Stomach (tissue), 8 donors: ENCODE measurements at regions not wholly inside any gene's neighbourhood (a gene's known extent, or its start where the extent isn't known, plus 50 kb on each side); places are given as distances from the start of the nearest gene placed in this dataset.
"Not testable (repeated sequence)": the region's sequence is repeated elsewhere in the genome, so short reads cannot be mapped to it uniquely, and the experiment has no call there.

Experiments used
- DNase-seq, 2 donors: peaks; one replicate each; pipeline versions ENCODE4 v3.0.0 to v3.0.0-alpha.2; 2013 to 2019
- H3K27ac ChIP-seq, 5 donors: fragments of 200-600 bp in 4 of 5; sonication (generic) in 4 of 5; one replicate each; pipeline ENCODE4 v1.5.1; 2013 to 2019; ENCODE audit warnings: mild to moderate bottlenecking in 1 of 5, moderate library complexity in 1 of 5
- H3K27me3 ChIP-seq, 3 donors: fragments of 200-600 bp; sonication (generic); one replicate each; pipeline ENCODE4 v1.5.1; 2017 to 2019; ENCODE audit warnings: mixed run types in 1 of 3
- H3K36me3 ChIP-seq, 4 donors: fragments of 200-600 bp; sonication (generic); 1 replicate in 3 of 4; 2 replicates in 1 of 4; pipeline ENCODE4 v1.5.1; 2016 to 2019
- H3K4me1 ChIP-seq, 4 donors: fragments of 200-600 bp; sonication (generic); one replicate each; pipeline ENCODE4 v1.5.1; 2016 to 2019
- H3K4me3 ChIP-seq, 4 donors: fragments of 200-600 bp; sonication (generic) in 3 of 4; one replicate each; pipeline ENCODE4 v1.5.1; 2016 to 2019; ENCODE audit warnings: mild to moderate bottlenecking in 1 of 4
- H3K9me3 ChIP-seq, 4 donors: fragments of 200-600 bp; sonication (generic); one replicate each; pipeline ENCODE4 v1.5.1; 2016 to 2019
- CTCF ChIP-seq, 7 experiments: fragments of 450-650 bp in 4 of 7; fragments of 200-600 bp in 3 of 7; sonication (generic) in 3 of 7; IDR thresholded peaks; one replicate each; pipeline ENCODE4 v1.5.1; 2016 to 2019; ENCODE audit warnings: antibody characterized with exemption in 7 of 7, control low read depth in 2 of 7, mild to moderate bottlenecking in 1 of 7
- EP300 ChIP-seq: sonication (generic); formaldehyde crosslinking; IDR thresholded peaks from one replicate; pipeline ENCODE4 v1.6.1; 2017; ENCODE audit warnings: antibody characterized with exemption
- POLR2A ChIP-seq, 4 donors: fragments of 450-650 bp; IDR thresholded peaks; one replicate each; pipeline ENCODE4 v1.6.1; 2016; ENCODE audit warnings: antibody characterized with exemption in 4 of 4, control low read depth in 2 of 4, mild to moderate bottlenecking in 1 of 4, moderate library complexity in 1 of 4
- POLR2AphosphoS5 ChIP-seq, 3 donors: sonication (generic); formaldehyde crosslinking; IDR thresholded peaks; one replicate each; pipeline ENCODE4 v1.6.1; 2016; ENCODE audit warnings: antibody characterized with exemption in 3 of 3
- WGBS, 5 donors: extraction: QIAGEN DNeasy Blood & Tissue Kit in 3 of 5; methylation state at CpG; one replicate each; pipeline versions ENCODE4 v1.1.5 to v1.1.7; 2013 to 2018; 5-methylcytosine and 5-hydroxymethylcytosine counted together
- intact Hi-C: fragments of 100-400 bp; cut with DNase I; formaldehyde crosslinking; loops from one replicate; pipeline ENCODE4 v1.15.1; 2023; ENCODE audit warnings: low total_unique reads
- donor health status: healthy with polysubstance abuse.
- donor health status: Bipolar disorder and iron deficiency.
- donor health status: healthy.

DNA sequence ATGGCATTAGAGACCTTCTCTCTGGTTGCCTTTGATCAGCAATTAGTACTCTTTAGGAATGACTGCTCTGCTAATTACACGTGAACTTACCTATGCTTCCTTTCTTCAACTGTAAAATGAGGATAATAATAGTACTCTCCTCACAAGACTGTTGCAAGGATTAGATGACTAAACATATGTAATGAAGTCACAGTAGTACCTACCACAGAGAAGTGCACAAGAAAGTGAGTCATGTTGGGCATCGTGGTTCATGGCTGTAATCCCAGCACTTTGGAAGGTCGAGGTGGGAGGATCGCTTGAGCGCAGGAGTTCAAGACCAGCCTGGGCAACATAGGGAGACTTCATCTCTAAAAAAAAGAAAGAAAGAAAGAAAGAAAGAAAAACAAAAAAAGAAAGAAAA lies 68.1 kb upstream of the AK4 start:
- Histone ChIP-seq H3K27ac (no peak overlapping the region), H3K36me3 (no peaks in the 10 kb centered on the region), H3K27me3 (no peaks in the 10 kb centered on the region), H3K4me3 (no peak overlapping the region), H3K4me1 (no peaks in the 10 kb centered on the region), H3K9me3 (no peaks in the 10 kb centered on the region)
- no peak for DNase-seq
- intact Hi-C loops = loop anchor here (10.0 kb wide), 1 partner anchor 135 kb away; no protein-coding TSS in a partner anchor
- no peak for TF ChIP-seq POLR2AphosphoS5 (IDR thresholded peaks at IDR 0.05)
- TF ChIP-seq POLR2A (IDR thresholded peaks at IDR 0.05) = no peak
- TF ChIP-seq CTCF (IDR thresholded peaks at IDR 0.05) = no peak
- no peak for TF ChIP-seq EP300
- WGBS, 5 donors = 80 to 87% (median 83%) methylated on average over 5 of the region's 5 CpGs

GRCh38 chr1:65082346-65083040 lies 65.5 kb upstream of the AK4 start:
- H3K4me1 ChIP-seq = no peaks in the 10 kb centered on the region
- no peak overlapping the region for H3K27ac ChIP-seq
- intact Hi-C loops = loop anchor here (10.0 kb wide), 1 partner anchor 132 kb away; no protein-coding TSS in a partner anchor
- DNase-seq = no peak
- no peaks in the 10 kb centered on the region for H3K27me3 ChIP-seq
- TF ChIP-seq EP300 (no peak), POLR2AphosphoS5 (IDR thresholded peaks at IDR 0.05) (no peak), POLR2A (IDR thresholded peaks at IDR 0.05) (no peak), CTCF (IDR thresholded peaks at IDR 0.05) (no peak)
- WGBS, 5 donors = 90 to 96% (median 94%) methylated on average over 6 of the region's 6 CpGs
- H3K36me3 ChIP-seq = no peaks in the 10 kb centered on the region
- H3K4me3 ChIP-seq = no peak overlapping the region
- H3K9me3 ChIP-seq = no peaks in the 10 kb centered on the region

DNA sequence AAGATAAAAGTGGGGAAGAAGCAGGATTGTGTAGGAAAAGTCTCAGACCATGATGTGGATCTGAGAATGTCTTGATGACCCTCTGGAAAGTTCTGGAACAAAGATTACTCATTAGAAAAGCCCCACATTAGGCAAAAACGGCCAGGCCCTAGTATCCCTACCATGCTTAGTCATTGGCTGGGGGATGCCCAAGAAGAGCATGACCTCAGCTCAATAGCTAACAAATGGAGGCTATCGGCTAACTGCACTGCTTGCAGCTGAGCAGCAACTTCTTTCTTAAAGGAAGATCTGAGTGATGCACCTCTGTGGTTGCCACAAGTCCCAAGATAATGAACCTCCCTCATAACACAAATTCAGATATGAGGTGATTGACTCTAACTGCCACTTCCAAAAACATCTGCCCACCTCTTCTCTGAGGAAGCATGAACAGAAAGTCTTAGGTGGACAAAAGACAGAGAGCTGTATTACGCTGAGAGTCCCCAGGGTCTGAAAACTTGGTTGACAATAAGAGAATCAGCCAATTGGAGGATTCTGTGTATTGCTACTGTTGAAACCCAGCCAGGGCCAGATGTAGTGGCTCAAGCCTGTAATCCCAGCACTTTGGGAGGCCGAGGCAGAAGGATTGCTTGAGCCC lies 64.6 kb upstream of the AK4 start:
- WGBS, 5 donors = 60 to 84% (median 73%) methylated on average over 4 of the region's 4 CpGs
- Histone ChIP-seq H3K36me3 (no peaks in the 10 kb centered on the region), H3K4me3 (no peak overlapping the region), H3K27me3 (no peaks in the 10 kb centered on the region), H3K9me3 (no peaks in the 10 kb centered on the region), H3K27ac (no peak overlapping the region), H3K4me1 (no peaks in the 10 kb centered on the region)
- DNase-seq = no peak
- intact Hi-C loops = loop anchor here (10.0 kb wide), 1 partner anchor 131 kb away; no protein-coding TSS in a partner anchor
- no peak for TF ChIP-seq CTCF (IDR thresholded peaks at IDR 0.05)
- no peak for TF ChIP-seq POLR2A (IDR thresholded peaks at IDR 0.05)
- TF ChIP-seq EP300 = no peak
- no peak for TF ChIP-seq POLR2AphosphoS5 (IDR thresholded peaks at IDR 0.05)

DNA sequence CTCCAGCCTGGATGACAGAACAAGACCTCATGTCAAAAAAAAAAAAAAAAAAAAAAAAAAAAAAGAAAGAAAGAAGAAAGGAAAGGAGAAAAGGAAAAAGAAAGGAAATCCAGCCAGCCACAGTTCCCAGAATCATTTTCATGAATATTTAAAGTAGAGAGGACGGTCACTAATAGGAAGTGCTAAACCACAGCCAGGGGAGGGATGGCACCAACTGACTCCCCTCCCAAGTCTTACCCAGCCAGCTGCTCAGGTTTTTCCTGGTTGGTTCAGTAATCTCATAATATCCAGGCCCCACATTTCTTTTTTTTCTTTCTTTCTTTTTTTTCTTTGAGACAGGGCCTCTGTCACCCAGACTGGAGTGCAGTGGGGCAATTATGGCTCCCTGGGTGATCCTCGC lies 63.9 kb upstream of the AK4 start:
- DNase-seq = no peak
- intact Hi-C loops = loop anchor here (10.0 kb wide), 1 partner anchor 131 kb away; no protein-coding TSS in a partner anchor
- TF ChIP-seq POLR2A (IDR thresholded peaks at IDR 0.05) (no peak), EP300 (no peak), POLR2AphosphoS5 (IDR thresholded peaks at IDR 0.05) (no peak), CTCF (IDR thresholded peaks at IDR 0.05) (no peak)
- H3K36me3 ChIP-seq = no peaks in the 10 kb centered on the region
- H3K4me1 ChIP-seq = no peaks in the 10 kb centered on the region
- H3K9me3 ChIP-seq = no peaks in the 10 kb centered on the region
- WGBS, 5 donors = 86 to 94% (median 87%) methylated on average over 2 of the region's 2 CpGs
- H3K27ac ChIP-seq = no peak overlapping the region
- no peaks in the 10 kb centered on the region for H3K27me3 ChIP-seq
- no peak overlapping the region for H3K4me3 ChIP-seq

DNA sequence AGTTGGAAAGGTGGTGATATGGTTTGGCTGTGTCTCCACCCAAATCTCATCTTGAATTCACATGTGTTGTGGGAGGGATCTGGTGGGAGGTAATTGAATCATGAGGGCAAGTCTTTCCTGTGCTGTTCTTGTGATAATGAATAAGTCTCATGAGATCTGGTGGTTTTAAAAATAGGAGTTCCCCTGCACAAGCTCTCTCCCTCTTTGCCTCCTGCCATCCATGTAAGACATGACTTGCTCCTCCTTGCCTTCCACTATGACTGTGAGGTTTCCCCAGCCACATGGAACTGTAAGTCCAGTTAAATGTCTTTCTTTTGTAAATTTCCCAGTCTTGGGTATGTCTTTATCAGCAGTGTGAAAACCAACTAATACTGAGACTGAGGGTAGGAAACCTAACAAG lies 60.5 kb upstream of the AK4 start:
- H3K27me3 ChIP-seq, H3K27ac ChIP-seq, DNase-seq, H3K4me3 ChIP-seq, H3K36me3 ChIP-seq, H3K9me3 ChIP-seq: not testable (repeated sequence)
- peaks cover 0 to 14% (median 5%) of the 10 kb centered on the region in 4 donors for H3K4me1 ChIP-seq
- intact Hi-C loops = loop anchor here (10.0 kb wide), 1 partner anchor 127 kb away; no protein-coding TSS in a partner anchor
